ENCODE measurements at regions not wholly inside any gene's neighbourhood (a gene's known extent, or its start where the extent isn't known, plus 50 kb on each side); places are given as distances from the start of the nearest gene placed in this dataset.

DNA sequence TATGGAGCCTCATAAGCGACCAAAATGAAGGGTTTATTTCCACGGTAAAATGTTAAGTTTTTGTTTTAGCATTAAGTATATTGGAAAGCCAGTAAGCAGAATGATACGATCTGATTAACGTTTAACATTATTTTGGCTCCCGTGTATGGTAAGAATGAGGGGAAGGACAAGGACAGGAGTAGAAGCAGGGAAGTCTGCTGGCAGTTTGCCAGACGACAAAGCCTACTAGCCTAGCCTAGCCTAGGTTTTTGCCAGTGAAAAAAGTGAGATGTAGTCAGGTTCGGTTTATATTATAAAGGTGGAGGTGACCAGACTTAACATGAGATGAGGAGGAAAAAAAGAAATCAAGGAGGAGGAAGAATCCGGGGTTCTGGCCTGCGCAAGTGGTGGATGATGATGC, 78.9 kb upstream of the ARHGAP32 start:
- TF ChIP-seq, protein P1, sequence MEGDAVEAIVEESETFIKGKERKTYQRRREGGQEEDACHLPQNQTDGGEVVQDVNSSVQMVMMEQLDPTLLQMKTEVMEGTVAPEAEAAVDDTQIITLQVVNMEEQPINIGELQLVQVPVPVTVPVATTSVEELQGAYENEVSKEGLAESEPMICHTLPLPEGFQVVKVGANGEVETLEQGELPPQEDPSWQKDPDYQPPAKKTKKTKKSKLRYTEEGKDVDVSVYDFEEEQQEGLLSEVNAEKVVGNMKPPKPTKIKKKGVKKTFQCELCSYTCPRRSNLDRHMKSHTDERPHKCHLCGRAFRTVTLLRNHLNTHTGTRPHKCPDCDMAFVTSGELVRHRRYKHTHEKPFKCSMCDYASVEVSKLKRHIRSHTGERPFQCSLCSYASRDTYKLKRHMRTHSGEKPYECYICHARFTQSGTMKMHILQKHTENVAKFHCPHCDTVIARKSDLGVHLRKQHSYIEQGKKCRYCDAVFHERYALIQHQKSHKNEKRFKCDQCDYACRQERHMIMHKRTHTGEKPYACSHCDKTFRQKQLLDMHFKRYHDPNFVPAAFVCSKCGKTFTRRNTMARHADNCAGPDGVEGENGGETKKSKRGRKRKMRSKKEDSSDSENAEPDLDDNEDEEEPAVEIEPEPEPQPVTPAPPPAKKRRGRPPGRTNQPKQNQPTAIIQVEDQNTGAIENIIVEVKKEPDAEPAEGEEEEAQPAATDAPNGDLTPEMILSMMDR (IDR thresholded peaks at IDR 0.05): no peak
- TF ChIP-seq RELA (CRISPR knock-in tag; IDR thresholded peaks at IDR 0.05; ENCODE audit: borderline replicate concordance) (no peak), NR3C1 (CRISPR knock-in tag; conservative IDR thresholded peaks at IDR 0.05; ENCODE audit: low read depth) (no peak), TP53 (CRISPR knock-in tag; IDR thresholded peaks at IDR 0.05) (no peak), ESRRA (CRISPR knock-in tag; IDR thresholded peaks at IDR 0.05; ENCODE audit: borderline replicate concordance) (no peak)
- TF ChIP-seq, protein P2, sequence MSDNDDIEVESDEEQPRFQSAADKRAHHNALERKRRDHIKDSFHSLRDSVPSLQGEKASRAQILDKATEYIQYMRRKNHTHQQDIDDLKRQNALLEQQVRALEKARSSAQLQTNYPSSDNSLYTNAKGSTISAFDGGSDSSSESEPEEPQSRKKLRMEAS (CRISPR knock-in tag; IDR thresholded peaks at IDR 0.05): no peak
- TF ChIP-seq, protein P3, sequence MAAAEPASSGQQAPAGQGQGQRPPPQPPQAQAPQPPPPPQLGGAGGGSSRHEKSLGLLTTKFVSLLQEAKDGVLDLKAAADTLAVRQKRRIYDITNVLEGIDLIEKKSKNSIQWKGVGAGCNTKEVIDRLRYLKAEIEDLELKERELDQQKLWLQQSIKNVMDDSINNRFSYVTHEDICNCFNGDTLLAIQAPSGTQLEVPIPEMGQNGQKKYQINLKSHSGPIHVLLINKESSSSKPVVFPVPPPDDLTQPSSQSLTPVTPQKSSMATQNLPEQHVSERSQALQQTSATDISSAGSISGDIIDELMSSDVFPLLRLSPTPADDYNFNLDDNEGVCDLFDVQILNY (CRISPR knock-in tag; IDR thresholded peaks at IDR 0.05): no peak
